ENCODE measurements at regions not wholly inside any gene's neighbourhood (a gene's known extent, or its start where the extent isn't known, plus 50 kb on each side); places are given as distances from the start of the nearest gene placed in this dataset.

- TF ChIP-seq, protein P1, sequence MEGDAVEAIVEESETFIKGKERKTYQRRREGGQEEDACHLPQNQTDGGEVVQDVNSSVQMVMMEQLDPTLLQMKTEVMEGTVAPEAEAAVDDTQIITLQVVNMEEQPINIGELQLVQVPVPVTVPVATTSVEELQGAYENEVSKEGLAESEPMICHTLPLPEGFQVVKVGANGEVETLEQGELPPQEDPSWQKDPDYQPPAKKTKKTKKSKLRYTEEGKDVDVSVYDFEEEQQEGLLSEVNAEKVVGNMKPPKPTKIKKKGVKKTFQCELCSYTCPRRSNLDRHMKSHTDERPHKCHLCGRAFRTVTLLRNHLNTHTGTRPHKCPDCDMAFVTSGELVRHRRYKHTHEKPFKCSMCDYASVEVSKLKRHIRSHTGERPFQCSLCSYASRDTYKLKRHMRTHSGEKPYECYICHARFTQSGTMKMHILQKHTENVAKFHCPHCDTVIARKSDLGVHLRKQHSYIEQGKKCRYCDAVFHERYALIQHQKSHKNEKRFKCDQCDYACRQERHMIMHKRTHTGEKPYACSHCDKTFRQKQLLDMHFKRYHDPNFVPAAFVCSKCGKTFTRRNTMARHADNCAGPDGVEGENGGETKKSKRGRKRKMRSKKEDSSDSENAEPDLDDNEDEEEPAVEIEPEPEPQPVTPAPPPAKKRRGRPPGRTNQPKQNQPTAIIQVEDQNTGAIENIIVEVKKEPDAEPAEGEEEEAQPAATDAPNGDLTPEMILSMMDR (IDR thresholded peaks at IDR 0.05; ENCODE audit: low read length) = no peak
- no peak for TF ChIP-seq EZH2phosphoT487 (IDR thresholded peaks at IDR 0.05; ENCODE audit: low read length)
Observed at GRCh38 chr18:56436651-56437050, 201.7 kb downstream of the TXNL1 start.

Measured in MM.1S (cell line).